Vagina (tissue), 2 donors: ENCODE measurements at regions not wholly inside any gene's neighbourhood (a gene's known extent, or its start where the extent isn't known, plus 50 kb on each side); places are given as distances from the start of the nearest gene placed in this dataset.

Source experiments
- CTCF ChIP-seq, 3 experiments: fragments of 450-650 bp in 2 of 3; fragments of 200-600 bp in 1 of 3; sonication (generic) in 1 of 3; IDR thresholded peaks; one replicate each; pipeline ENCODE4 v1.5.1; 2017 to 2019; ENCODE audit warnings: antibody characterized with exemption in 3 of 3, mild to moderate bottlenecking in 2 of 3, moderate library complexity in 2 of 3
- POLR2A ChIP-seq, 2 donors: fragments of 450-650 bp; IDR thresholded peaks; one replicate each; pipeline ENCODE4 v1.6.1; 2017; ENCODE audit warnings: antibody characterized with exemption in 2 of 2, mild to moderate bottlenecking in 2 of 2, moderate library complexity in 2 of 2

- TF ChIP-seq CTCF (IDR thresholded peaks at IDR 0.05): no peak
- no peak for TF ChIP-seq POLR2A (IDR thresholded peaks at IDR 0.05)
Measured at GRCh38 chr2:128640845-128641360, 322.2 kb upstream of the HS6ST1 start.
